Neural cell (in vitro differentiated cells): ENCODE measurements at regions not wholly inside any gene's neighbourhood (a gene's known extent, or its start where the extent isn't known, plus 50 kb on each side); places are given as distances from the start of the nearest gene placed in this dataset.

ENCODE experiments used
- EP300 ChIP-seq: fragments of 450-650 bp; conservative IDR thresholded peaks from 2 replicates; pipeline ENCODE4 v1.6.1; 2014; ENCODE audit warnings: antibody characterized with exemption, mild to moderate bottlenecking, moderate library complexity; ENCODE audit not compliant: poor library complexity, severe bottlenecking
- EZH2 ChIP-seq: fragments of 200-600, 300-800 bp; shearing (Covaris generic), sonication (generic); IDR thresholded peaks from 2 replicates; pipeline ENCODE4 v1.6.1; 2014; ENCODE audit warnings: antibody characterized with exemption, low read length, borderline replicate concordance, mild to moderate bottlenecking; ENCODE audit not compliant: insufficient read depth, poor library complexity, severe bottlenecking
- MXI1 ChIP-seq: fragments of 450-650 bp; conservative IDR thresholded peaks from 2 replicates; pipeline ENCODE4 v1.6.1; 2014; ENCODE audit warnings: antibody characterized with exemption, mild to moderate bottlenecking; ENCODE audit not compliant: poor library complexity, severe bottlenecking
- POLR2AphosphoS5 ChIP-seq: IDR thresholded peaks from 2 replicates; pipeline ENCODE4 v1.6.1; 2012
- RAD21 ChIP-seq: fragments of 450-650 bp; conservative IDR thresholded peaks from 2 replicates; pipeline ENCODE4 v1.6.1; 2014; ENCODE audit warnings: antibody characterized with exemption, mild to moderate bottlenecking, moderate library complexity
- SMC3 ChIP-seq: fragments of 450-650 bp; conservative IDR thresholded peaks from 2 replicates; pipeline ENCODE4 v1.6.1; 2014; ENCODE audit warnings: antibody characterized with exemption, mild to moderate bottlenecking, moderate library complexity; ENCODE audit not compliant: poor library complexity
- TAF1 ChIP-seq: IDR thresholded peaks from 2 replicates; pipeline ENCODE4 v1.6.1; 2012; ENCODE audit warnings: low read depth
- TF ChIP-seq, protein P1 (sequence below): fragments of 450-650 bp; IDR thresholded peaks from 2 replicates; pipeline ENCODE4 v1.5.1; 2014; ENCODE audit warnings: antibody characterized with exemption, mild to moderate bottlenecking, moderate library complexity; ENCODE audit not compliant: poor library complexity, severe bottlenecking
- TF ChIP-seq, protein P2 (sequence below): IDR thresholded peaks from 2 replicates; pipeline ENCODE4 v1.6.1; 2012; ENCODE audit warnings: borderline replicate concordance

DNA sequence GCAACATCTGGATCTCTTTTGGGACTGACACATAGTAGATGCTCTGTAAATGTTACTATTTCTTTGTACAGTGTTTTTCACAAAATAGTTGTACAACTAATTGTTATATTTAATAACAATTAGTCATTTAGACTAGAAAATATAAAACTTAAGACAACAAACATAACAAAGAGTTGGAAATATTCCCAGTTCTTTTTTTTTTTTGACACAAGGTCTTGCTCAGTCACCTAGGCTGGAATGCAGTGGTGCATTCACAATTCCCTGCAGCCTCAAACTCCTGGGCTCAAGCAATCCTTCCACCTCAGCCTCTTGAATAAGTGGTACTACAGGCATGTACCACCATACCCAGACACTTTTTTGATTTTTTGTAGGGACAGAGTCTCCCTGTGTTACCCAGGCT is 105.8 kb downstream of the UTRN start:
- TF ChIP-seq, protein P1, sequence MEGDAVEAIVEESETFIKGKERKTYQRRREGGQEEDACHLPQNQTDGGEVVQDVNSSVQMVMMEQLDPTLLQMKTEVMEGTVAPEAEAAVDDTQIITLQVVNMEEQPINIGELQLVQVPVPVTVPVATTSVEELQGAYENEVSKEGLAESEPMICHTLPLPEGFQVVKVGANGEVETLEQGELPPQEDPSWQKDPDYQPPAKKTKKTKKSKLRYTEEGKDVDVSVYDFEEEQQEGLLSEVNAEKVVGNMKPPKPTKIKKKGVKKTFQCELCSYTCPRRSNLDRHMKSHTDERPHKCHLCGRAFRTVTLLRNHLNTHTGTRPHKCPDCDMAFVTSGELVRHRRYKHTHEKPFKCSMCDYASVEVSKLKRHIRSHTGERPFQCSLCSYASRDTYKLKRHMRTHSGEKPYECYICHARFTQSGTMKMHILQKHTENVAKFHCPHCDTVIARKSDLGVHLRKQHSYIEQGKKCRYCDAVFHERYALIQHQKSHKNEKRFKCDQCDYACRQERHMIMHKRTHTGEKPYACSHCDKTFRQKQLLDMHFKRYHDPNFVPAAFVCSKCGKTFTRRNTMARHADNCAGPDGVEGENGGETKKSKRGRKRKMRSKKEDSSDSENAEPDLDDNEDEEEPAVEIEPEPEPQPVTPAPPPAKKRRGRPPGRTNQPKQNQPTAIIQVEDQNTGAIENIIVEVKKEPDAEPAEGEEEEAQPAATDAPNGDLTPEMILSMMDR = no peak
- no peak for TF ChIP-seq TAF1
- TF ChIP-seq SMC3 = no peak
- TF ChIP-seq, protein P2, sequence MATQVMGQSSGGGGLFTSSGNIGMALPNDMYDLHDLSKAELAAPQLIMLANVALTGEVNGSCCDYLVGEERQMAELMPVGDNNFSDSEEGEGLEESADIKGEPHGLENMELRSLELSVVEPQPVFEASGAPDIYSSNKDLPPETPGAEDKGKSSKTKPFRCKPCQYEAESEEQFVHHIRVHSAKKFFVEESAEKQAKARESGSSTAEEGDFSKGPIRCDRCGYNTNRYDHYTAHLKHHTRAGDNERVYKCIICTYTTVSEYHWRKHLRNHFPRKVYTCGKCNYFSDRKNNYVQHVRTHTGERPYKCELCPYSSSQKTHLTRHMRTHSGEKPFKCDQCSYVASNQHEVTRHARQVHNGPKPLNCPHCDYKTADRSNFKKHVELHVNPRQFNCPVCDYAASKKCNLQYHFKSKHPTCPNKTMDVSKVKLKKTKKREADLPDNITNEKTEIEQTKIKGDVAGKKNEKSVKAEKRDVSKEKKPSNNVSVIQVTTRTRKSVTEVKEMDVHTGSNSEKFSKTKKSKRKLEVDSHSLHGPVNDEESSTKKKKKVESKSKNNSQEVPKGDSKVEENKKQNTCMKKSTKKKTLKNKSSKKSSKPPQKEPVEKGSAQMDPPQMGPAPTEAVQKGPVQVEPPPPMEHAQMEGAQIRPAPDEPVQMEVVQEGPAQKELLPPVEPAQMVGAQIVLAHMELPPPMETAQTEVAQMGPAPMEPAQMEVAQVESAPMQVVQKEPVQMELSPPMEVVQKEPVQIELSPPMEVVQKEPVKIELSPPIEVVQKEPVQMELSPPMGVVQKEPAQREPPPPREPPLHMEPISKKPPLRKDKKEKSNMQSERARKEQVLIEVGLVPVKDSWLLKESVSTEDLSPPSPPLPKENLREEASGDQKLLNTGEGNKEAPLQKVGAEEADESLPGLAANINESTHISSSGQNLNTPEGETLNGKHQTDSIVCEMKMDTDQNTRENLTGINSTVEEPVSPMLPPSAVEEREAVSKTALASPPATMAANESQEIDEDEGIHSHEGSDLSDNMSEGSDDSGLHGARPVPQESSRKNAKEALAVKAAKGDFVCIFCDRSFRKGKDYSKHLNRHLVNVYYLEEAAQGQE = no peak
- no peak for TF ChIP-seq RAD21
- no peak for TF ChIP-seq POLR2AphosphoS5
- TF ChIP-seq EP300 = no peak
- no peak for TF ChIP-seq EZH2
- no peak for TF ChIP-seq MXI1
